Stimulated activated CD8-positive, alpha-beta memory T cell treated with anti-CD3 and anti-CD28 coated beads, Interleukin-7, amount 100 ng/mL, for 48 hours (primary cell): ENCODE measurements at regions not wholly inside any gene's neighbourhood (a gene's known extent, or its start where the extent isn't known, plus 50 kb on each side); places are given as distances from the start of the nearest gene placed in this dataset.

Experiments used
- DNase-seq, 2 donors: peaks; one replicate each; pipeline ENCODE4 v3.0.0-alpha.2; 2020; ENCODE audit warnings: low read depth in 1 of 2; ENCODE audit errors: extremely low read depth in 1 of 2

DNA sequence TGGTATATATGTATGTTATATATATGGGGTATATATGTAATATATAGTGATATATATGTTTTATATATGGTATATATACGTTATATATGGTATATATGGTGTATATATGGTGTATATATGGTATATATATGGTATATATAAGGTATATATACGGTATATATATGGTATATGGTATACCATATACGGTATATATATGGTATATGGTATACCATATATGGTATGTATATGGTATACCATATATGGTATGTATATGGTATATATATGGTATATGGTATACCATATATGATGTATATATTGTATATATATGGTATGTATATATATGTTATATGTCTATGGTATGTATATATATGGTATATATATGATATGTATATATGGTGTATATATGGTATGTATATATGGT lies 447.7 kb upstream of the USP24 start:
- DNase-seq, result no peak

DNA sequence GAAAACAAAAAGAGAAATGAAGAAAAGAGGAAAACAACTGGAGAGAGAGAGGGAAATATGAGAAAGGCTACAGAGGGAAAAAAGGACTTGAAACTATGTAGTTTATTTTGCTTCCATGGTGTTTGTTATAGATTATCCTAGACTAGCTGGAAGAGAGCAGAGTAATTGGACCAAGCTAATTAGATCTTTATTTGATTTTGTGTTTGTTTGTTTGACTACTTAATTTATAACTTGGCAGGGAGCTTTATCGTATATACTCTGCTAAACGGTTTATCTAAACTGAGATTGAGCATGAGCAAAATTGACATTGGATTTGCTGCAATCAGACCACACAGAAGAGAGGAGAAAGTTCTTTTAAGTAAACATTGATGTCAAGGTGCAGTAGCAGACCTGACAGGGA lies 443.8 kb upstream of the USP24 start:
- DNase-seq, result no peak

DNA sequence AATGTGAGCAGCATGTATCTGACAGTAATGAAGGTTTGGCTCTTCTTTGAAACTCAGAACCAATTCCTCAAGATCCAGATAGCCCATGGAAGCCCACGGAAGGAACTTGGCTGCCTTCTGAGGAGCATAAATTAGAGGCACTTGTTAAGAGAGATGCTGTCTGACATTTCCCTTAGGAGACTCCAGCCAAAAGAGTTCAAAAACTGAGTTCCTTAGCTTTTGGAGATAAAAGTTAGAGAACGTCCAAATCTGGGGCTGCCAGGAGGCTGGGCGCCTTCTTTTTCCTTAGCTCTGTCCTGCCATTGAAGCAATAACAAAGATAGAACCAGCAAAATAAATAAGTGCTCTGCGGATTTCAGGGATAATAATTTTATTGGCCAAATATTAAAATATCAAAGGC lies 439.6 kb upstream of the USP24 start:
- no peak for DNase-seq

DNA sequence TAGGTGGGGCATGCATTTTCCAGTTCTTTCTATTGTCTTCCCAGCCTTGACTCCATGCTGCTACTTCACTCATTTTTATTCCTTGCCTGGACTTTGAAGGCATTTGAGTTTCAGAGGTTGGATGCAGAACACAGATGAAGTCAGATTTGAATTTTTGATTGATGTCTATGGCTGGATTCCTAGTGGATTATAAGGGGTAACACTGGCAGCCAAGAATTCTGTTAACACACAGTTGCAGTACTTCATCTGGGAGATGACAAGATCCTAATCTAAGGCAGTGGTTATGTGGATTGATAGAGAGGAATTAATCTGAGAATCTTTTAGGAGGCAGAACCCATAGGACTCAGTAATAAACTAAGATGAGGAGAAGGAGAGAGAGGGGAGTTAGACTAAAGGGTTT lies 439.0 kb upstream of the USP24 start:
- no peak for DNase-seq

DNA sequence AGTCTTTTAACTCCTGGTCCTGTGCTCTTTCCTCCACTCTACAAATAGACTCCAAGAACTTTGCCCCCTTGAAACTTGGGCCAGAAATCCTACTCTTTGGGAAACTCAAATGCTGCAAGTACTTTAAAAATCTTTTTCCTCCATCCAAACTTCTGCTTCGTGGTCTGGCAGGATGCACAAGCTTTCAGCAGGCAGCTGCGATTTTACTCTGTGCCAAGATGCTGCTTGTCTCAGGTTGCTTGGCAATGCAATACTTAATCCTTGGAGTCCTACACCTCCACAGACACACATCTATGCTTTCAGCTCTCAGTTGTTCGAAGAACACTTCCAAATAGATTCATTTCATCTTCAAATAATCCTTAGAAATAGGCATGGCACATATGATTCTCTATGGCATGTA lies 435.3 kb upstream of the USP24 start:
- no peak for DNase-seq

DNA sequence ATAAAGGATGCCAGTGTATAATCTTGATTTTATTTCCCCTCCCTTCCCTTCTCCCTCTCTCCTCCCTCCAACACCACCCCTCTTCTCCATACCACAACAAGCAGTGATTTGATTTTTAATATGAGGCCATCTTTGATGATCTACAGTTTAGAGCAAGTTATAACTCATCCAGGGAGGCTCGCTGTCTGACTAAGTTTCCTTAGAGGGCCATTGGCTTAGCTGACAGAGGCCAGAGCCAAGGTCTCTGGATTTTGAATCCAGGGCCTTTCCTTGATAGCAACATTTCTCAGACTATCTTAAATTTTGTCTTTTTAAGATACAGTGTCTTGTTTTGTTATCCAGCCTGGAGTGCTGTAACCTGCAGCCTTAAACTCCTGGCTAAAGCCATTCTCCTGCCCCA lies 431.0 kb upstream of the USP24 start:
- no peak for DNase-seq

DNA sequence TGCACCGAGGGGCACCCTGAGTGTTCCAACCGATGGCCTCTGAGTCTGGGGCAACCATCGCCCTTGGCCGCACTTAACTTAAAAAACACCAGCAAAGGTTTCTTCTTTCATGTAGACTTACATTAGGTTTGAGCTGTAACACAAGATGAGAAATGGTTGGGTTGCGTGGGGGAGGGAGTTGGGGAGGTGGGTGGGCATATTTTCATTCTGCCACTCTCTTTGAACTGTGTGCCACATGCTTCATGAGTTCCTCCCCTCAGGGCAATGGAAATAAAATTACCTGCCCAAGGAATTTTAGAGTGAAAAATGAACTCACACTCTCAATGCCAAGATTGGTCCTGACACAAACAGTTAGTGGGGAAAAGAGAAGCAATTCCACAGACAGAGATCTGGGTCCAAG lies 430.1 kb upstream of the USP24 start:
- DNase-seq, result no peak

DNA sequence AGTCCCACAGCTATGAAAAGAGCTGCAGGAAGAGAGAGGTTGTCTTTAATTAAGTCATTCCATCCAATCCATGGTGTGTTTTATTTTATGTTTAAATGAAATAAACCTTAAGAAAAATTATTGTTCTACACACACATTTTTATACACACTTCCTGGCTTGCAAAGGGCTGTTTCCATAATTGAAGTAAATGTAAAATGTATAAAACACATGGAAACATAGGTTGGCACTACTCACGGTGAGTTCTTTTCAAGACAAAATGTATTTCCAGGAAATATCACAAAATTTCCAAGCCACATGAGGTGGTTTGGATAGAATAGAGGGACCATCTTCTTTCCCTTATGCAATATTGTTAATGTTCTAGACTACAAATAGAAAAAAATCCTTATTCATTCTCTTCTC lies 426.8 kb upstream of the USP24 start:
- DNase-seq, result no peak

DNA sequence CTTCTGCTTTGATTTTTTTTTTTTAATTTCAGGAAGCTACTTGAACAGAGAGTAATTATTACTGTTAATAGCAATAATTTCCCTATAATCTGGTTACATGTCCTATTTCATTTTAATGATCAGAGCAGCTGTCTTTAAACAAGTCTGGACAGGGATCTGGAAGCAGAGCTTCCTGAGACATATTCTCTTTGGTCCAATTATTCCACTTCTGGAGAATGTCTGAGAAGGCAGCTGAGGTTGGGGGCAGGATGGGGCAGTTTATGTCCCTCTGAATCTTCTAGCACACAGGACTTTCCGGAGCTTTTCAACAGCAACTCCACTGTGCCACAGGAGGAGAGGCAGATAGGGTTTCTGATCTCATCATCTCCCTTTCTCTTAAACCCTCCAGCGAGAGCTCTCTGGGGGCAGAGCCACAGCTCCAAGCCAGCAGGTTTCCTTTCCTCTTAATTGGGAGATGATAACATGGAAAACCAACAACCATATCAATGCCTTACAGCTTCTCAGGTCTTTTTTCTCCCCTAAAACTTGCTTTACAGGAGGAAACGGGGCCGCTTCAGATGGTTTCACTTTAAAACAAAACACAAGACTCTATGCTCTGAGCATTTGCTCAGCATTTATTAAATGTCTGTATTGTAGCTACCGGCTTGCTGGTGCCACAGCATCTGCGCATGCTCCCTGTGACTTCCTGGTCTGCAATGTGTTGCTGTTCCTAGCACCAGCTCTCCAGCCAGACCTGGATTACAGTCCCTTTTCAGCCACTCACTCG lies 425.7 kb upstream of the USP24 start:
- DNase-seq, result peak in 1 of 2 donors; percentile 5

DNA sequence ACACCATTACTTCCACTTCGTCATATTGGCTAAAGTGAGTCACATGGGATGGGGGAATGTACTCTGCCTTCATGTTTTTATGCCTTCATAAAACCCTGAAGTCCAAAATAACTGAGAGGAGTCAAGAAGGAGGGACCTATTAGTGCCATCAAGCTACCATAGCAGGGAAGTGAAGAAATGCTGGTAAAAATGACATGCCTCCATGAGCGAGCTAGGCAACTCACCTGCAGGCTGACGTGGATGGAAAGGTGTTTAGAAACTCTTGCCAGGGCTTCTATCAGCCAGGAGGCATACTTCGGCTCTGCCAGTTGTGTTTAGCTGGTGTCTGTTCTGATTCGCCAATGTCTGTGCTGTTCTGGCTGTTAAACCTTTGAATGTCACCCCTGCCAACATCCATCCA lies 424.4 kb upstream of the USP24 start:
- no peak for DNase-seq

DNA sequence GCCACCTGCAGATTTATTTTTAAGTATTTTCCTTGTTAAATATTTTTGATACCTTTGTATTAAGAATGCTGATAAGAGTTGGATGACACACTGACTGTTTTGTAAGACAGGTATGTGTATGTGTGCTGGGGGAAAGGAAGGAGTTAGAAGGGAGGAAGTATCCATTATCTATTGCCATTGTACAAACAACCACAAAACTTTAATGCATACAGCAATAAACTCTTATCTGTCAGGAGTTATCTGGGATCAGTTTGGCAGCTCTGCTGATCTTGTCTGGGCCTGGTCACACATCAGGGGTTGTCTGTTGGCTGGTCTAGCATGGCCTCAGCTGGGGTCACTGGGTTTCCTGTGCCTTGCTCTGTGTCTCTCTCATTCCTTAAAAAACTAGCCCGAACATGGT lies 423.9 kb upstream of the USP24 start:
- no peak for DNase-seq

DNA sequence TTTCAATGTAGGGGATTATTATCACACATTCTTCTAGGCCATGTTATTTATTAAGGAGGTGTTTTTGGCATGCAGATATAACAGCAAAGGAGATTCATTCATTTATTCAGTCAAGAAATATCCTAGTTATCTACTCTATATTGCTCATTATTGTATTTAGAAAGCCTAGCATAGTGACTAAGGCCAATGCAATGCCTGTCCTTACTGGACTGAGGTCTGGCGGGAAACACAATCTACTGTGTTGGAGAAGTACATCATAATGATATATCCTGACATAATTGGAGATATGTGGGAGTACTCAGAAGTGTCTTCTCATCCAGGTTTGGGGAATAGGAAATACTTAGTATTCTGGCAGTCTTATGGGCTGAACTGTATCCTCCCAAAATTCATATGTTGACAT lies 421.5 kb upstream of the USP24 start:
- DNase-seq, result no peak

DNA sequence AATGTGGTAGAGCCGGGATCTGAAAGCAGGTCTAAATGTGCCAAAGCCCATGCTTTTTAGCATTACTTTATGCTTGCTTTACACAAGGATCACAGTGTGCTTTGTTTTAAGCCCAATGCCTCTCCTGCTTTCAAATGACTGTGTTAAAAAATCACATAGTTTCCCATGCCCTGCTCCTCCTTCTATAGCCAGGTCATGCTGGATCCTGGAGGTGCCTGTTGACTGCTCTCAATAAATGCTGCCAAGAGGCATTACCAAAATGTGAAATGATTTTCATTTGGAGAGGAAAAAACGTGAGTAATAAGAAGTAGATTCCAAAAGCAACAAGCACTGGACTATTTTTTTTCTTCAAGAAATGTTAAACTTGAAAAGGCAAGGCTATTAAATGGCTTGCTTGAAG lies 420.7 kb upstream of the USP24 start:
- no peak for DNase-seq

DNA sequence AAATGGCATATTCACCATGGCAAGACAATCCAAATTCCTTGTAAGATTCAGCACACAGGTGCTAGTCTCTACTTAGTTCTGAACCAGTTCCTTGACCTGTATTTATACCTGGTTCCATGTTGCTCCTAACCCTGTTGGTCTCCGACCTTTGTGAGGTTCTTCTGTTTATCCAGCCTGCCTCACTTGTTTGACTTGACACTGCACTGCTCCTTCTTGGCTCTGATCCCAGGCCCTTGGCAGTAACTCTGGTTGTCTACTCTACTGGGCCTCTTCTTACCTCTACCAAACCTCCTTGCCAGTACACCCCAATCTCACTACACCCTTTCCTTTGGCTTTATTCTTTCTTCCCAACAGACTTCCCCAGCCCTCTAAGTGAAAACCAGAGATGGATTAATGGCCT lies 419.4 kb upstream of the USP24 start:
- no peak for DNase-seq

DNA sequence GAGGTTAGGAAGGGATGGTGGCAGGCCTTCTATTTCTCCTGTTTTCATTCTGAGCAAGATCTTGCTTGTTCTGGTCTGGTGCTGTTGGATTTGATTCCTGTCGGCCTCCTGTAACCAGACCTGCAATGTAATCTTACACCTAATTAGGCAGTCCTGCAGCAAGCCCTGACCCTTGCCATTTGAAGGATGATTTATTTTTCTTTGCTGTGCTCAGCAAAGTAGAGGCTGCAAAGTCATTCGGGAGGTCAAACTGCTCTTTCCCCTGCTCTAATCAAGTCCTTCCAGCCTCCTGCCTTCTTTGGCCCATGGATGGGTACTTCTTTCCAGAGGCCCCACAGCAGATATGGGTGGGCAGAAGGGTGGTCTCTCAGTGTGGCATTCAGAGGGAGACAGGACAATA lies 417.7 kb upstream of the USP24 start:
- no peak for DNase-seq

DNA sequence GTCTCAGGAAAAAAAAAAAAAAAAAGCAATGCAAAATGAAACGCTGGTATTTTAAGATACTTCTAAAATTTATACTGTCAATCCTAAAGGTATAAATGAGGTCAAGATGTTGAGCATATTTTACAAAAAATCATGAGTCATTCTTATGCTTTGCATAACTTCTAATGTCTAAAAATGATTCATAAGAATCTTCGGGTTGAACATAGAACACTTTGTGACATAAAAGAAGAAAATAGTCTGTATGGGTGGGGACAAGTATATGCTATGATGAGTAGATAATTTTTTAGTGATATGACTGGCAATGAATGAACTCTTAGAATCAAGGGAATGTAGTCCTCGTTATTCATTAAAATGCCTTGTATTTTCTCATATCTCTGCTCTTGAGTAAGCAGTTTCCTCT lies 416.9 kb upstream of the USP24 start:
- DNase-seq, result no peak

DNA sequence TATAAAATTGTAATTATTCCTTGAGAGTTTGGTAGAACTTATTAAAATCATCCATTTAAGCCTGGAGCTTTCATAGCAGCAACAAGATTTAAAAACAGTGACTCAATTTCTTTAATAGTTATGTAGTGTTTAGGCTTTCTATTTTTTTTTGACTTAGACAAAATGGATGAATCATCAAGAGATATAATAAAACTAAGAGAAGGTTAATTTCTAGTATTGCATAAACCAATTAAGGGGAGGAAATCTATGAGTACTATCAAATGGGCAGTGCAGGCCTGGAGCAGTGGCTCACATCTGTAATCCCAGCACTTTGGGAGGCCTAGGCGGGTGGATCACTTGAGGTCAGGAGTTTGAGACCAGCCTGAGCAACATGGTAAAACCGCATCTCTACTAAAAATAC lies 416.3 kb upstream of the USP24 start:
- no peak for DNase-seq

DNA sequence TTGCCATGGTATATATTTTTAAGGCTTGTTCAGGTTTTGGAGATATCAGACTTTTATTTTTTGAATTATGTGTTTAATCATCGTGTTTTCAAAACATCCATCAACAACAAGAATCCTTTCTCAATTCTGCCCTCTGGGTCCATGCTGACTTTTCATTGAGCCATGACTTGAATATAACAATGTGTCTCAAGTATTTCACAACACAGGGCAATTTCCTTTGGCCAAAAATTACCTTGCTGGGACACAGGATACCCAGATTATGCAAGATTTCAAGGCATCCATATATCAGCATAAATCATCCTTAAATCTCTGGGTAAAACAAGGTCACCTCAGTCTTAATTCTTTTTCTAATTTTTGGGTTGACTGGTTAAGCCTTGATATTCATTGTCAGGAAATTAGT lies 411.2 kb upstream of the USP24 start:
- no peak for DNase-seq

DNA sequence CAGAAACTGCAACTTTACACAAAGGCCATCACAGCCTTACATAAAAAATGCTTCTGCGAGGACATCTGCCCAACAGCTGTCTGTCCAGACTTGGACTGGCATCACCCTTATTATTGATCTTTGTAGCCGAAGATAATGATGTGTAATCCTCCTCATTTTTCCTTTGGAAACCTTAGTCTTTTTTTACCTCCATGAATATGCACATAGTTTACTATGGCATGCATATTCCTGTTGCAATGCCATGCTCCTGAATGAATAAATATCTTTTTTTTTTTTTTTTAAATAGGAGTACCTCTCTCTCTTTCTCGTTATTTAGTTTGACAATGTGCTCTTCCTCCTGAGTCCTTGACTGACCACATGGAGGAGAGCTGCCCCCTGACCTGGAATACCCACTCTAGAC lies 409.6 kb upstream of the USP24 start:
- DNase-seq, result no peak

DNA sequence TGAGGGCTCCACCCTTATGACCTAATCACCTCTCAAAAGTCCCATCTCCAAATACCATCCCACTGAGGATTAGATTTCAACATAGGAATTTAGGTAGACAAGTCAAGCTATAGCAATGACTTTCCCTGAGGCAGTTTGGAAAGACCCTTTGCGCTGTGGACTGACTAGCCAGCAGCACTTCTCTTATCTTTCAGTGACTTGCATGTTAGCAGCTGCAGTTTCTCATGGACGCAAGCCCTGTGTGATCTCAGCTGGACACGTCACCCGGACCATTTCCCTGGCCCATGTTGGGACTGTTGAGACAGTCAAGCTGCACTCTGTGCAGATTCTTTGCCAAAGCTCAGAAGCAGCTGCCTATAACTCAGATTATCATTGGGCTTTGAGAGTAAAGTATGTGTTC lies 408.1 kb upstream of the USP24 start:
- DNase-seq, result no peak

DNA sequence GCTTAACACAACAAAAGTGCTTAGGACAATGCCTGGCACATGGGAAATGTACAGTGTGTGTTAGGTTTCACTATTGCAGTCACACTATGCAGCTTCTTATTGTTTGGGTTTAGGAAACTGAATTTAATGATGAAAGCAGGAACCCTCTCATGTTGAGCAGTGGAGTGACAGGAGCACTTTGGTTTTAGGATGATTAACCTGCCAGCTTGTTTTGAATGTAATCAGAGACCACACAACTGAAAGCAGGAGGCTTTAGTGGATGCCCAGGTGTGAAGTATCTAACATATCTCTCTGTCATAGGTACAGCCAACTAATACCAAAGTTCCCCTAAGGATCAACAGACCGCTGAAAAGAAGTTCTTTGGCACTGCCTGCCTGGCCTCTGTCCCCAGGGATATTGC lies 406.9 kb upstream of the USP24 start:
- no peak for DNase-seq

DNA sequence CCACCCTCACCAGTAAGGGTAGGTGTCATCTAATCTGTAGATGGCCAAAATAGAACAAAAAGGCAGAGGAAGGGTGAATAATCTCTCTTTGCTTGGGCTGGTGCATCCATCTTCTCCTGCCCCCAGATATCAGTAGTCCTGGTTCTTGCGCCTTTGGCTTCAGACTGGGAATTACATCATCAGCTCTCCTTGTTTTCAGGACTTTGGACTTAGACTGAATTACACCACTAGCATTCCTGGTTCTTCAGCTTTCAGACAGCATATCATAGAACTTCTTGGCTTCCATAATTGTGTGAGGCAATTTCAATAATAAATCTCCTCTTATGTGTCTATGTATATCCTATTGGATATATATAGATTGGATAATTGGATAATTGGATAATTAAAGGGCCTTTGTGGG lies 403.0 kb upstream of the USP24 start:
- DNase-seq, result no peak

DNA sequence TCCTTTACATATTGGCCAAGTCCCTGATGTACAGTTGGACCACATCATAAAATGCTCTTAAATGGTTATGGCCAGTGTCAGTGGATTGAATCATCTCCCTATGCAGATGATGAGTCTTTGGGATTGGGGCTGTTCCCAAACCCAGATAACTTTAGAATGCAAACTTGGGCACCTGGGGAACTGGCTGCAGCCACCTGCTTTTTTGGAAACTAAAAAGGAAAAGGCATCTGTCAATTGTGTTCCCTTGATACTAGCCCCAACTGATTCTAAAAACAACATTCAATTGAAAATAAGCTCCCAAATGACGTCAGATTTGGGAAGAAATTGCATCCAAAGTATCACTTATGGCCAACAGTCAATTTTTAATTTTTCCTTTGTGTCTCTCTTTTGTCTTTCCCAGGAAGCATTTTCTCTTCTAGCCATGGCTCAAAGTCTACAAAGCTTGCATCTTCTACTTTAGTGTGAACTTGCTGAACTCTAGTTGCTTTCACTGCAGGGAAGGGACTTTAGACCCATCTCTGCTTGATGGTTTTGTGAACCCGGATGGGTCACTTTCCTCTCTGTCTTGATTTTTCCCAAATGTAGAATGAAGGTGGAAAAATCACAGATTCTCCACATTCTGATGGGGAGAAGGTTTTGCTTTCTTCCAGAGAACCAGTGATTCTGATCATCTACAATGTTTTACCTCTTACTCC lies 402.3 kb upstream of the USP24 start:
- no peak for DNase-seq
